Activated CD4-positive, alpha-beta memory T cell treated with anti-CD3 and anti-CD28 coated beads, Interleukin-2, amount 10 ng/mL, durations not matched to agents 7 days and 5 days (primary cell): ENCODE measurements at regions not wholly inside any gene's neighbourhood (a gene's known extent, or its start where the extent isn't known, plus 50 kb on each side); places are given as distances from the start of the nearest gene placed in this dataset.

Source experiments
- CTCF ChIA-PET: fragments of 350-600 bp; sonication (Branson Sonifier 250); formaldehyde crosslinking; loops from one replicate; lab custom pipeline; 2021; ENCODE audit warnings: antibody characterized with exemption, inconsistent platforms; lab: Charles Lee
- POLR2A ChIA-PET: fragments of 350-600 bp; sonication (Branson Sonifier 250); formaldehyde crosslinking; loops from one replicate; lab custom pipeline; 2021; ENCODE audit warnings: antibody characterized with exemption; lab: Charles Lee
- DNase-seq: peaks from one replicate; pipeline ENCODE4 v3.0.0-alpha.2; 2020
- H3K27ac Mint-ChIP-seq: one replicate; pipeline ENCODE4 v1.8.0; 2021; ENCODE audit warnings: mild to moderate bottlenecking, mixed read lengths
- H3K27me3 Mint-ChIP-seq: one replicate; pipeline ENCODE4 v1.8.0; 2021; ENCODE audit warnings: mixed read lengths
- H3K36me3 Mint-ChIP-seq: one replicate; pipeline ENCODE4 v1.8.0; 2021; ENCODE audit warnings: low read depth, mixed read lengths
- H3K4me1 Mint-ChIP-seq: one replicate; pipeline ENCODE4 v1.8.0; 2021; ENCODE audit warnings: mixed read lengths
- H3K4me3 Mint-ChIP-seq: one replicate; pipeline ENCODE4 v1.8.0; 2021; ENCODE audit warnings: mild to moderate bottlenecking, mixed read lengths
- H3K9me3 Mint-ChIP-seq: one replicate; pipeline ENCODE4 v1.8.0; 2021; ENCODE audit warnings: mixed read lengths

- no peak for DNase-seq
- CTCF ChIA-PET, result no interaction called here
Measured at GRCh38 chr4:130628531-130628930, 1532.6 kb downstream of the C4orf33 start.

GRCh38 chr4:130632731-130633604 lies 1537.0 kb downstream of the C4orf33 start:
- ChIA-PET POLR2A (no interaction called here), CTCF (interaction anchor here (0.5 kb wide), 1 partner anchor 970 kb away, joined by 3 read pairs; no protein-coding TSS in a partner anchor)
- Mint-ChIP-seq H3K4me3 (no peak overlapping the region), H3K27ac (no peak overlapping the region), H3K9me3 (no peaks in the 10 kb centered on the region), H3K36me3 (no peaks in the 10 kb centered on the region), H3K4me1 (no peaks in the 10 kb centered on the region), H3K27me3 (no peaks in the 10 kb centered on the region)
- DNase-seq, result no peak

More at GRCh38 chr4:130628531-130628930, 1532.6 kb downstream of the C4orf33 start:
- Mint-ChIP-seq H3K4me3 (no peak overlapping the region), H3K4me1 (no peaks in the 10 kb centered on the region), H3K9me3 (no peaks in the 10 kb centered on the region), H3K27me3 (no peaks in the 10 kb centered on the region), H3K36me3 (no peaks in the 10 kb centered on the region), H3K27ac (no peak overlapping the region)
- POLR2A ChIA-PET, result no interaction called here

GRCh38 chr4:130636486-130636885 lies 1540.5 kb downstream of the C4orf33 start:
- no peak overlapping the region for H3K4me3 Mint-ChIP-seq
- no peaks in the 10 kb centered on the region for H3K36me3 Mint-ChIP-seq
- POLR2A ChIA-PET, result no interaction called here
- CTCF ChIA-PET, result no interaction called here
- H3K27ac Mint-ChIP-seq, result no peak overlapping the region
- no peaks in the 10 kb centered on the region for H3K9me3 Mint-ChIP-seq
- H3K27me3 Mint-ChIP-seq, result no peaks in the 10 kb centered on the region
- H3K4me1 Mint-ChIP-seq, result no peaks in the 10 kb centered on the region
- no peak for DNase-seq

- Mint-ChIP-seq H3K36me3 (no peaks in the 10 kb centered on the region), H3K4me3 (no peak overlapping the region), H3K9me3 (no peaks in the 10 kb centered on the region), H3K27me3 (no peaks in the 10 kb centered on the region), H3K27ac (no peak overlapping the region), H3K4me1 (no peaks in the 10 kb centered on the region)
- no peak for DNase-seq
- ChIA-PET CTCF (no interaction called here), POLR2A (no interaction called here)
Measured at GRCh38 chr4:130640592-130640991, 1544.6 kb downstream of the C4orf33 start.

GRCh38 chr4:130646886-130647285 lies 1550.9 kb downstream of the C4orf33 start:
- CTCF ChIA-PET, result no interaction called here
- DNase-seq, result no peak
- Mint-ChIP-seq H3K4me1 (no peaks in the 10 kb centered on the region), H3K27me3 (no peaks in the 10 kb centered on the region), H3K36me3 (no peaks in the 10 kb centered on the region), H3K4me3 (no peak overlapping the region), H3K27ac (no peak overlapping the region), H3K9me3 (peaks cover 4% of the 10 kb centered on the region)
- POLR2A ChIA-PET, result no interaction called here

- no peaks in the 10 kb centered on the region for H3K36me3 Mint-ChIP-seq
- no peak overlapping the region for H3K27ac Mint-ChIP-seq
- ChIA-PET CTCF (no interaction called here), POLR2A (no interaction called here)
- no peaks in the 10 kb centered on the region for H3K27me3 Mint-ChIP-seq
- H3K4me3 Mint-ChIP-seq, result no peak overlapping the region
- peaks cover 8% of the 10 kb centered on the region for H3K9me3 Mint-ChIP-seq
- no peak for DNase-seq
- H3K4me1 Mint-ChIP-seq, result no peaks in the 10 kb centered on the region
Measured at GRCh38 chr4:130648570-130648969, 1552.6 kb downstream of the C4orf33 start.

- H3K27me3 Mint-ChIP-seq, result no peaks in the 10 kb centered on the region
- H3K9me3 Mint-ChIP-seq, result peaks cover 14% of the 10 kb centered on the region
- POLR2A ChIA-PET, result no interaction called here
Measured at GRCh38 chr4:130653842-130654241, 1557.9 kb downstream of the C4orf33 start.

GRCh38 chr4:130659320-130659719 lies 1563.4 kb downstream of the C4orf33 start:
- no peak for DNase-seq
- Mint-ChIP-seq H3K27ac (no peak overlapping the region), H3K36me3 (no peaks in the 10 kb centered on the region), H3K4me1 (no peaks in the 10 kb centered on the region), H3K4me3 (no peak overlapping the region), H3K9me3 (peaks cover 4% of the 10 kb centered on the region), H3K27me3 (no peaks in the 10 kb centered on the region)
- CTCF ChIA-PET, result no interaction called here
- POLR2A ChIA-PET, result no interaction called here

More at GRCh38 chr4:130653842-130654241, 1557.9 kb downstream of the C4orf33 start:
- Mint-ChIP-seq H3K27ac (no peak overlapping the region), H3K36me3 (no peaks in the 10 kb centered on the region), H3K4me3 (no peak overlapping the region), H3K4me1 (no peaks in the 10 kb centered on the region)
- no peak for DNase-seq
- CTCF ChIA-PET, result no interaction called here

GRCh38 chr4:130668859-130669258 lies 1572.9 kb downstream of the C4orf33 start:
- Mint-ChIP-seq H3K36me3 (no peaks in the 10 kb centered on the region), H3K4me1 (no peaks in the 10 kb centered on the region), H3K27me3 (no peaks in the 10 kb centered on the region), H3K27ac (no peak overlapping the region), H3K9me3 (peaks cover 2% of the 10 kb centered on the region), H3K4me3 (no peak overlapping the region)
- ChIA-PET CTCF (no interaction called here), POLR2A (no interaction called here)
- no peak for DNase-seq

GRCh38 chr4:130675266-130675665 lies 1579.3 kb downstream of the C4orf33 start:
- H3K9me3 Mint-ChIP-seq, result peaks cover 3% of the 10 kb centered on the region
- no peaks in the 10 kb centered on the region for H3K27me3 Mint-ChIP-seq
- no peak overlapping the region for H3K27ac Mint-ChIP-seq
- no peak for DNase-seq
- H3K36me3 Mint-ChIP-seq, result no peaks in the 10 kb centered on the region
- no peak overlapping the region for H3K4me3 Mint-ChIP-seq
- POLR2A ChIA-PET, result no interaction called here
- CTCF ChIA-PET, result no interaction called here
- no peaks in the 10 kb centered on the region for H3K4me1 Mint-ChIP-seq

GRCh38 chr4:130689181-130689580 lies 1593.2 kb downstream of the C4orf33 start:
- Mint-ChIP-seq H3K27ac (no peak overlapping the region), H3K9me3 (no peaks in the 10 kb centered on the region), H3K27me3 (no peaks in the 10 kb centered on the region), H3K4me3 (no peak overlapping the region), H3K4me1 (no peaks in the 10 kb centered on the region), H3K36me3 (no peaks in the 10 kb centered on the region)
- CTCF ChIA-PET, result no interaction called here
- POLR2A ChIA-PET, result no interaction called here
- no peak for DNase-seq

- H3K27me3 Mint-ChIP-seq, result no peaks in the 10 kb centered on the region
- no peak for DNase-seq
- CTCF ChIA-PET, result no interaction called here
- no peaks in the 10 kb centered on the region for H3K4me1 Mint-ChIP-seq
- H3K9me3 Mint-ChIP-seq, result no peaks in the 10 kb centered on the region
- no peaks in the 10 kb centered on the region for H3K36me3 Mint-ChIP-seq
- POLR2A ChIA-PET, result no interaction called here
- no peak overlapping the region for H3K27ac Mint-ChIP-seq
- no peak overlapping the region for H3K4me3 Mint-ChIP-seq
Measured at GRCh38 chr4:130698251-130698650, 1602.3 kb downstream of the C4orf33 start.

- Mint-ChIP-seq H3K4me1 (no peaks in the 10 kb centered on the region), H3K27ac (no peak overlapping the region), H3K36me3 (no peaks in the 10 kb centered on the region), H3K27me3 (no peaks in the 10 kb centered on the region), H3K4me3 (no peak overlapping the region), H3K9me3 (no peaks in the 10 kb centered on the region)
- ChIA-PET POLR2A (no interaction called here), CTCF (no interaction called here)
- no peak for DNase-seq
Measured at GRCh38 chr4:130699004-130699403, 1603.1 kb downstream of the C4orf33 start.
